ENCODE measurements at regions not wholly inside any gene's neighbourhood (a gene's known extent, or its start where the extent isn't known, plus 50 kb on each side); places are given as distances from the start of the nearest gene placed in this dataset.

DNA sequence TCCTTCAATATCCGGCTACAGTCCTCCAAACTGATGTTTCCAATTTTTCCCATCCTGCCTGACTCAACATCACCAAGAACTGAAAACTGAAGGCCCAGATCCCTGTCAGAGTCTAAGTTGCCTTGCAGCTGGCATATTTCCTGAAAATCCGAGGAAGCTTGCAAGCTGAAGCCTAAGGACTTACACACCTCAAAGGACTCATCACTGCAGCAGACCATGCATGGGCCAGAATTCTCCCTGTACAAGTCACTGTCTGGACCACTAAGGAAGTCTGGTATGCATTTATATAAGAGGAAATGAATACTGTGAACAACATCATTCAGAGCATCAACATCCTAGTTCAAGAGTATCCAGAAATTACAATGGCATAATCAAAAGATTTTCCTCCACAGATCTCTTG, 548.8 kb upstream of the MDFIC2 start:
- Histone ChIP-seq H3K27me3 (ENCODE audit: control insufficient read depth, extremely low read depth, insufficient read depth, low read length) (no peaks in the 10 kb centered on the region), H2AFZ (ENCODE audit: control insufficient read depth, low read length) (no peak overlapping the region), H4K20me1 (ENCODE audit: control insufficient read depth, extremely low read depth, insufficient read depth, low read length) (no peaks in the 10 kb centered on the region), H3K27ac (ENCODE audit: control insufficient read depth, insufficient read depth, low read length) (no peak overlapping the region), H3K4me2 (ENCODE audit: control insufficient read depth, extremely low read depth, insufficient read depth, low read depth, low read length) (no peak overlapping the region), H3K9ac (ENCODE audit: control insufficient read depth, extremely low read depth, insufficient read depth, low read length) (no peak overlapping the region), H3K79me2 (ENCODE audit: control insufficient read depth, insufficient read depth, low read length) (no peaks in the 10 kb centered on the region), H3K9me3 (ENCODE audit: control insufficient read depth, low read depth, low read length) (peaks cover 2% of the 10 kb centered on the region), H3K9me1 (ENCODE audit: control insufficient read depth, extremely low read depth, insufficient read depth, low read length) (no peaks in the 10 kb centered on the region), H3K4me1 (ENCODE audit: control insufficient read depth, extremely low read depth, insufficient read depth, low read length) (peaks cover 7% of the 10 kb centered on the region), H3K4me3 (ENCODE audit: control insufficient read depth in 2 of 3, extremely low read depth in 1 of 3, insufficient read depth in 2 of 3, low read depth in 1 of 3, low read length in 3 of 3) (no peak overlapping the region), H3K36me3 (ENCODE audit: control insufficient read depth in 2 of 2, extremely low read depth in 1 of 2, insufficient read depth in 2 of 2, low read length in 2 of 2) (no peaks in the 10 kb centered on the region)
- dilution Hi-C loops (cut with MboI; ENCODE audit: extremely low pct_ligation_motif_present, low sequenced_read_pairs): no loop called here
- DNase-seq (ENCODE audit: low read depth, low spot score) (no peak), FAIRE-seq (no peak)
- no peak for TF ChIP-seq EZH2 (IDR thresholded peaks at IDR 0.05; ENCODE audit: low read length)
- TF ChIP-seq, protein P1, sequence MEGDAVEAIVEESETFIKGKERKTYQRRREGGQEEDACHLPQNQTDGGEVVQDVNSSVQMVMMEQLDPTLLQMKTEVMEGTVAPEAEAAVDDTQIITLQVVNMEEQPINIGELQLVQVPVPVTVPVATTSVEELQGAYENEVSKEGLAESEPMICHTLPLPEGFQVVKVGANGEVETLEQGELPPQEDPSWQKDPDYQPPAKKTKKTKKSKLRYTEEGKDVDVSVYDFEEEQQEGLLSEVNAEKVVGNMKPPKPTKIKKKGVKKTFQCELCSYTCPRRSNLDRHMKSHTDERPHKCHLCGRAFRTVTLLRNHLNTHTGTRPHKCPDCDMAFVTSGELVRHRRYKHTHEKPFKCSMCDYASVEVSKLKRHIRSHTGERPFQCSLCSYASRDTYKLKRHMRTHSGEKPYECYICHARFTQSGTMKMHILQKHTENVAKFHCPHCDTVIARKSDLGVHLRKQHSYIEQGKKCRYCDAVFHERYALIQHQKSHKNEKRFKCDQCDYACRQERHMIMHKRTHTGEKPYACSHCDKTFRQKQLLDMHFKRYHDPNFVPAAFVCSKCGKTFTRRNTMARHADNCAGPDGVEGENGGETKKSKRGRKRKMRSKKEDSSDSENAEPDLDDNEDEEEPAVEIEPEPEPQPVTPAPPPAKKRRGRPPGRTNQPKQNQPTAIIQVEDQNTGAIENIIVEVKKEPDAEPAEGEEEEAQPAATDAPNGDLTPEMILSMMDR (optimal IDR thresholded peaks at IDR 0.05 in 1 of 3, IDR thresholded peaks at IDR 0.05 in 1 of 3, conservative IDR thresholded peaks at IDR 0.05 in 1 of 3; ENCODE audit: extremely low read depth in 1 of 3, insufficient read depth in 2 of 3, low read length in 3 of 3): no peak

DNA sequence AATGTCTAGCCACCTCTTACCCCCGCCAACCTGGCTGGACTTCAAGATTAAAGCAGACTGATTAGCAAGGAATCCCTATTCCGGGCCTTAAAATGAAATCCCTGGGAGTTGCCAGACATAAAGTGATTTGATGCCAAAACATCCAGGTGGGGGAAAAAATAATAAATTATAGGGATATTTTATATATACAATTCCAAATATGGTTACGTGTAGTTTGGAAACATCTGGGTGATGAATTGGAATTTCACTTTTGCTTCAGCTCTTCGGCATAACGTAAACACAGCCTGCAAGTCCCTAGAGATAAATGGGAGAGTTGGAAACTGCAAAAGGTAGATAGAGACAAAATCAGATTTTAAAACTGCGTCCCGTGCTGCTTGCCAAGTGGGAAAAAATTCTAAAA, 545.5 kb upstream of the MDFIC2 start:
- peak overlapping the region; percentile 4 for H3K4me2 ChIP-seq (ENCODE audit: control insufficient read depth, extremely low read depth, insufficient read depth, low read depth, low read length)
- H3K27ac ChIP-seq (ENCODE audit: control insufficient read depth, insufficient read depth, low read length): no peak overlapping the region
- dilution Hi-C loops (cut with MboI; ENCODE audit: extremely low pct_ligation_motif_present, low sequenced_read_pairs): no loop called here
- no peaks in the 10 kb centered on the region for H3K79me2 ChIP-seq (ENCODE audit: control insufficient read depth, insufficient read depth, low read length)
- no peaks in the 10 kb centered on the region for H3K9me1 ChIP-seq (ENCODE audit: control insufficient read depth, extremely low read depth, insufficient read depth, low read length)
- no peak overlapping the region for H2AFZ ChIP-seq (ENCODE audit: control insufficient read depth, low read length)
- peaks cover 20% of the 10 kb centered on the region for H3K4me1 ChIP-seq (ENCODE audit: control insufficient read depth, extremely low read depth, insufficient read depth, low read length)
- no peaks in the 10 kb centered on the region for H3K36me3 ChIP-seq (ENCODE audit: control insufficient read depth in 2 of 2, extremely low read depth in 1 of 2, insufficient read depth in 2 of 2, low read length in 2 of 2)
- DNase-seq (ENCODE audit: low read depth, low spot score): no peak
- H3K27me3 ChIP-seq (ENCODE audit: control insufficient read depth, extremely low read depth, insufficient read depth, low read length): no peaks in the 10 kb centered on the region
- no peak for FAIRE-seq
- TF ChIP-seq, protein P1 (optimal IDR thresholded peaks at IDR 0.05 in 1 of 3, IDR thresholded peaks at IDR 0.05 in 1 of 3, conservative IDR thresholded peaks at IDR 0.05 in 1 of 3; ENCODE audit: extremely low read depth in 1 of 3, insufficient read depth in 2 of 3, low read length in 3 of 3): no peak
- no peak for TF ChIP-seq EZH2 (IDR thresholded peaks at IDR 0.05; ENCODE audit: low read length)
- no peak overlapping the region for H3K9ac ChIP-seq (ENCODE audit: control insufficient read depth, extremely low read depth, insufficient read depth, low read length)
- no peaks in the 10 kb centered on the region for H3K9me3 ChIP-seq (ENCODE audit: control insufficient read depth, low read depth, low read length)
- no peak overlapping the region for H3K4me3 ChIP-seq (ENCODE audit: control insufficient read depth in 2 of 3, extremely low read depth in 1 of 3, insufficient read depth in 2 of 3, low read depth in 1 of 3, low read length in 3 of 3)
- H4K20me1 ChIP-seq (ENCODE audit: control insufficient read depth, extremely low read depth, insufficient read depth, low read length): no peaks in the 10 kb centered on the region
